ENCODE measurements at regions not wholly inside any gene's neighbourhood (a gene's known extent, or its start where the extent isn't known, plus 50 kb on each side); places are given as distances from the start of the nearest gene placed in this dataset.

DNA sequence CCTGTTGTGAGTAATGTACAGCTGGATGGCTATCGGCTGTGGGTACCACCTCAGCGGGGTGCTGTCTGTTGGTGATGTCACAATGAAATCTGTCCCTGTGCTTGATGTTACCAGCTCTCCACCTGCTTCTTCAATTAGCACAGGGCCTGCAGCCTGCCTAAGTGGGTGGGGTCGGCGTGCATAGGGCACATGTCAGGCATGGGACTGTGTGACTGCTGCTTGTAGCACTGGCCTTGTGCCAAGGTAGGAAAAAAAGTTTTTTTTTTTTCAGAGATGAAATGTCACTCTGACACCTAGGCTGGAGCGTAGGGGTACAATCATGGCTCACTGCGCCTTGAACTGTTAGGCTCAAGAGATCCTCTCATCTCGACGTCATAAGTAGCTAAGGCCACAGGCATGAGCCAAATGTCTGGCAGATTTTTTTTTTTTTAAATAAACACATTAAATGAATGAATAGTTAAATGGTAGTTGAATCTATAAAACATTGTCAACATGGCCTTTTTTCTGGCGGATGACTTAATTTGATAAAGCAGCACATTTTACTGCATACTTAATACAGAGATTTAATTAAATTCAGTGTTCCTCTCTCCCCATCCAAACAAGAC, 222.5 kb downstream of the NXNL2 start:
- TF ChIP-seq, protein P1, sequence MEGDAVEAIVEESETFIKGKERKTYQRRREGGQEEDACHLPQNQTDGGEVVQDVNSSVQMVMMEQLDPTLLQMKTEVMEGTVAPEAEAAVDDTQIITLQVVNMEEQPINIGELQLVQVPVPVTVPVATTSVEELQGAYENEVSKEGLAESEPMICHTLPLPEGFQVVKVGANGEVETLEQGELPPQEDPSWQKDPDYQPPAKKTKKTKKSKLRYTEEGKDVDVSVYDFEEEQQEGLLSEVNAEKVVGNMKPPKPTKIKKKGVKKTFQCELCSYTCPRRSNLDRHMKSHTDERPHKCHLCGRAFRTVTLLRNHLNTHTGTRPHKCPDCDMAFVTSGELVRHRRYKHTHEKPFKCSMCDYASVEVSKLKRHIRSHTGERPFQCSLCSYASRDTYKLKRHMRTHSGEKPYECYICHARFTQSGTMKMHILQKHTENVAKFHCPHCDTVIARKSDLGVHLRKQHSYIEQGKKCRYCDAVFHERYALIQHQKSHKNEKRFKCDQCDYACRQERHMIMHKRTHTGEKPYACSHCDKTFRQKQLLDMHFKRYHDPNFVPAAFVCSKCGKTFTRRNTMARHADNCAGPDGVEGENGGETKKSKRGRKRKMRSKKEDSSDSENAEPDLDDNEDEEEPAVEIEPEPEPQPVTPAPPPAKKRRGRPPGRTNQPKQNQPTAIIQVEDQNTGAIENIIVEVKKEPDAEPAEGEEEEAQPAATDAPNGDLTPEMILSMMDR (tag by site-specific recombination; IDR thresholded peaks at IDR 0.05), result no peak
- TF ChIP-seq ZNF10 (tag by site-specific recombination; IDR thresholded peaks at IDR 0.05) (no peak), ZNF311 (tag by site-specific recombination; IDR thresholded peaks at IDR 0.05; ENCODE audit: borderline replicate concordance) (no peak), ZNF169 (tag by site-specific recombination; IDR thresholded peaks at IDR 0.05) (no peak), GFI1B (tag by site-specific recombination; IDR thresholded peaks at IDR 0.05) (no peak), ZNF624 (tag by site-specific recombination; IDR thresholded peaks at IDR 0.05) (no peak), SALL2 (tag by site-specific recombination; IDR thresholded peaks at IDR 0.05; ENCODE audit: borderline replicate concordance) (no peak)
- TF ChIP-seq, protein P2, sequence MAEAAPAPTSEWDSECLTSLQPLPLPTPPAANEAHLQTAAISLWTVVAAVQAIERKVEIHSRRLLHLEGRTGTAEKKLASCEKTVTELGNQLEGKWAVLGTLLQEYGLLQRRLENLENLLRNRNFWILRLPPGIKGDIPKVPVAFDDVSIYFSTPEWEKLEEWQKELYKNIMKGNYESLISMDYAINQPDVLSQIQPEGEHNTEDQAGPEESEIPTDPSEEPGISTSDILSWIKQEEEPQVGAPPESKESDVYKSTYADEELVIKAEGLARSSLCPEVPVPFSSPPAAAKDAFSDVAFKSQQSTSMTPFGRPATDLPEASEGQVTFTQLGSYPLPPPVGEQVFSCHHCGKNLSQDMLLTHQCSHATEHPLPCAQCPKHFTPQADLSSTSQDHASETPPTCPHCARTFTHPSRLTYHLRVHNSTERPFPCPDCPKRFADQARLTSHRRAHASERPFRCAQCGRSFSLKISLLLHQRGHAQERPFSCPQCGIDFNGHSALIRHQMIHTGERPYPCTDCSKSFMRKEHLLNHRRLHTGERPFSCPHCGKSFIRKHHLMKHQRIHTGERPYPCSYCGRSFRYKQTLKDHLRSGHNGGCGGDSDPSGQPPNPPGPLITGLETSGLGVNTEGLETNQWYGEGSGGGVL (tag by site-specific recombination; IDR thresholded peaks at IDR 0.05), result no peak
- TF ChIP-seq, protein P3, sequence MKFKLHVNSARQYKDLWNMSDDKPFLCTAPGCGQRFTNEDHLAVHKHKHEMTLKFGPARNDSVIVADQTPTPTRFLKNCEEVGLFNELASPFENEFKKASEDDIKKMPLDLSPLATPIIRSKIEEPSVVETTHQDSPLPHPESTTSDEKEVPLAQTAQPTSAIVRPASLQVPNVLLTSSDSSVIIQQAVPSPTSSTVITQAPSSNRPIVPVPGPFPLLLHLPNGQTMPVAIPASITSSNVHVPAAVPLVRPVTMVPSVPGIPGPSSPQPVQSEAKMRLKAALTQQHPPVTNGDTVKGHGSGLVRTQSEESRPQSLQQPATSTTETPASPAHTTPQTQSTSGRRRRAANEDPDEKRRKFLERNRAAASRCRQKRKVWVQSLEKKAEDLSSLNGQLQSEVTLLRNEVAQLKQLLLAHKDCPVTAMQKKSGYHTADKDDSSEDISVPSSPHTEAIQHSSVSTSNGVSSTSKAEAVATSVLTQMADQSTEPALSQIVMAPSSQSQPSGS (tag by site-specific recombination; IDR thresholded peaks at IDR 0.05; ENCODE audit: low read depth), result no peak
